ENCODE measurements at regions not wholly inside any gene's neighbourhood (a gene's known extent, or its start where the extent isn't known, plus 50 kb on each side); places are given as distances from the start of the nearest gene placed in this dataset.
"Not testable (repeated sequence)": the region's sequence is repeated elsewhere in the genome, so short reads cannot be mapped to it uniquely, and the experiment has no call there.

DNA sequence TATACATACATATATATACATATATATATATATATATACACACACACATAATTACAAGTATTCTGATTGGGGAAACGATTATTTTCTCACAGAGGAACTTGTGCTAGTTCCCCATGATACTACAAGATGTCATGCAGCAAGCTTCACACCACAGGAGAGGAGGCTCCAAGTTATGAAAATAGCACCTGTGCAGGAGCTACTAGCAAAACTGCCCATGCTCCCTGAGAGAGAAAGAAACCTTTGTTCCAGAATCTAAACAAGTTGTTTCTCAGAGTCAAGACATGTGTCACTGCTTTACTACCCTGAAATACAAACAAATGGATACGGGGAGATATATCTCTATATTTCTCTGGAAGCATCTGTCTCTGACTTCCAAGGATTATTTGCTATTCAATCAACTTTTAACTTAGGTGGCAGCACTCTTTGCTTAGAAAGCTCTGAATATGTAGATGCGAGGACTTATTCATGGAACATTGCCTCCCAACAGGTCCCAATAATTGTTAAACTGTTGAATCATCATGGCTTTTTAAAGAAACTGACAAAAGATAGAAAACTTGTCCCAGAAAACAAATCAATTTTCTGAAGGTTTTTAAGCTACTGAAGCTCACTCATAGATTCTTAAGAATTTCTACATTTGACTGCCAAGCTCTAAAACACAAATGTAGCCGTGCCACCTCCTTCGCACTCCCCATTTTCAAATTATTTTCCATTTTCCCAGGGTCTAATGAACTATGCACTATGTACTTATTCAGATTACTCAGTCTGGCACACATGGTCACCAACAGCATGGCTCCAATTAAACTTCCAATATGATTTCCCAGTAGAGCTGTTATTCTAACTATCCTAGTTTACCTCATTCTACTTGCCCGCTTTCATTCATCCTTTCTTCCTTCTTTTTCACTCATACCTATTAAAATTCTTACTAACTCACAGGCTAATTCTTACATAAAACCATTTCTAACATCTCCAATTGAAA, 929.1 kb downstream of the LTN1 start:
- 90 to 95% methylated on average over 4 to 6 of the region's 6 CpGs for WGBS, 2 experiments (ENCODE audit: insufficient coverage in 1 of 2, insufficient read length in 1 of 2)
- no peaks in the 10 kb centered on the region for H3K36me3 ChIP-seq (ENCODE audit: control insufficient read depth, insufficient read depth, low read length)
- H3K4me3 Mint-ChIP-seq, result no peak overlapping the region
- no peak for DNase-seq
- TF ChIP-seq, protein P1, sequence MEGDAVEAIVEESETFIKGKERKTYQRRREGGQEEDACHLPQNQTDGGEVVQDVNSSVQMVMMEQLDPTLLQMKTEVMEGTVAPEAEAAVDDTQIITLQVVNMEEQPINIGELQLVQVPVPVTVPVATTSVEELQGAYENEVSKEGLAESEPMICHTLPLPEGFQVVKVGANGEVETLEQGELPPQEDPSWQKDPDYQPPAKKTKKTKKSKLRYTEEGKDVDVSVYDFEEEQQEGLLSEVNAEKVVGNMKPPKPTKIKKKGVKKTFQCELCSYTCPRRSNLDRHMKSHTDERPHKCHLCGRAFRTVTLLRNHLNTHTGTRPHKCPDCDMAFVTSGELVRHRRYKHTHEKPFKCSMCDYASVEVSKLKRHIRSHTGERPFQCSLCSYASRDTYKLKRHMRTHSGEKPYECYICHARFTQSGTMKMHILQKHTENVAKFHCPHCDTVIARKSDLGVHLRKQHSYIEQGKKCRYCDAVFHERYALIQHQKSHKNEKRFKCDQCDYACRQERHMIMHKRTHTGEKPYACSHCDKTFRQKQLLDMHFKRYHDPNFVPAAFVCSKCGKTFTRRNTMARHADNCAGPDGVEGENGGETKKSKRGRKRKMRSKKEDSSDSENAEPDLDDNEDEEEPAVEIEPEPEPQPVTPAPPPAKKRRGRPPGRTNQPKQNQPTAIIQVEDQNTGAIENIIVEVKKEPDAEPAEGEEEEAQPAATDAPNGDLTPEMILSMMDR (conservative IDR thresholded peaks at IDR 0.05), result no peak
- H3K4me1 Mint-ChIP-seq, result peaks cover 2% of the 10 kb centered on the region
- peaks cover 10% of the 10 kb centered on the region for H3K9me3 Mint-ChIP-seq
- no peaks in the 10 kb centered on the region for H3K27me3 ChIP-seq (ENCODE audit: control insufficient read depth, insufficient read depth, low read length, poor library complexity, severe bottlenecking)
- H3K27me3 Mint-ChIP-seq (ENCODE audit: insufficient read depth), result no peaks in the 10 kb centered on the region
- H3K36me3 Mint-ChIP-seq (ENCODE audit: low read depth), result peaks cover 10% of the 10 kb centered on the region
- H3K9ac ChIP-seq (ENCODE audit: extremely low read depth, low read length, poor library complexity, severe bottlenecking), result no peak overlapping the region
- H3K27ac Mint-ChIP-seq, result no peak overlapping the region
- H3K4me1 ChIP-seq (ENCODE audit: control insufficient read depth, insufficient read depth, low read length), result no peaks in the 10 kb centered on the region
- no peak overlapping the region for H3K4me3 ChIP-seq (ENCODE audit: low read length)
- H3K9me3 ChIP-seq (ENCODE audit: control insufficient read depth, low read length), result no peaks in the 10 kb centered on the region
- no peak overlapping the region for H3K27ac ChIP-seq (ENCODE audit: low read depth, low read length)

DNA sequence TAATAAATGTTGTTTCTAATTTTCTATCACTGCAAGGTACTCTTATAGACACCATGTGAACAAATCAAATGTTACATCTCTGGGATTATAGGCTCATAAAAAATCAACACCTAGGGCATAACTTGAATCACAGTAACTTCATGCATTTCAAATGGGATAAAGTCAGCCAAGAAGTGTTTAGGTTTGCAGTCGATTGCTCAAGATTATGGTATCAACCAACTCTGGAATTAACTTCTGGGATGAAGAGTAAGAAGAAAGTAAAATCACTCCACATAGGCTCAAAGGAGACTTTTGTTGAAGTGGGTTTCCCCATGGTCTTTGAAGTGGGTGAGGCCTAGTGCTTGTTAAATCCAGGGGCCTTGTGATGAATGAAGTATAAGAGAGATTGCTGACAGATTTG, 939.7 kb downstream of the LTN1 start:
- not testable (repeated sequence) for H3K9me3 ChIP-seq (ENCODE audit: control insufficient read depth, low read length); H3K4me3 Mint-ChIP-seq; H3K27me3 Mint-ChIP-seq (ENCODE audit: insufficient read depth); H3K4me1 ChIP-seq (ENCODE audit: control insufficient read depth, insufficient read depth, low read length); H3K9ac ChIP-seq (ENCODE audit: extremely low read depth, low read length, poor library complexity, severe bottlenecking); H3K27me3 ChIP-seq (ENCODE audit: control insufficient read depth, insufficient read depth, low read length, poor library complexity, severe bottlenecking); DNase-seq; H3K9me3 Mint-ChIP-seq; H3K36me3 Mint-ChIP-seq (ENCODE audit: low read depth); H3K4me3 ChIP-seq (ENCODE audit: low read length); H3K36me3 ChIP-seq (ENCODE audit: control insufficient read depth, insufficient read depth, low read length); H3K27ac ChIP-seq (ENCODE audit: low read depth, low read length)
- WGBS, 2 experiments (ENCODE audit: insufficient coverage in 1 of 2, insufficient read length in 1 of 2), result 93% methylated on average over 1 of the region's 1 CpG; no CpG with 5 or more reads in 1 of the 2 experiments
- H3K27ac Mint-ChIP-seq, result peak overlapping the region; percentile 82
- H3K4me1 Mint-ChIP-seq, result peaks cover 26% of the 10 kb centered on the region

DNA sequence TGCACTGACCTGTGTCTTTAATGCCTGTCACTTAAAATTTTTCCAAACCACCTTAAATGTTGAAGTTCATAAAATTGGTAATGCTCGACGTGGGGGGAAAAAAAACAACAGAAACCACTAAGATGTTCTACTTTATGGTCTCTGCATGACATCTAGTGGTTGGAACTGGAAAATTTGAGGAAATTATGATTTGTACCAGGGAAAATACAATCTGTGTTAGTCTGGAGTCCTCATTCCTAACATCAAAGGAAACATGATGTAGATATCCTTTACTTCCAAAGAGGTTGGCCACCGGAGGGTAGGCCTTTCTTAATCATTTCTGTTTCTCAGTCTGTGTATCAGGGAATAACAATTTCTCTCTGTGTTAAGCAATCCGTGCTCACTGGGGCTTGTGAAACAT, 941.0 kb downstream of the LTN1 start:
- not testable (repeated sequence) for H3K27ac Mint-ChIP-seq; DNase-seq; H3K27ac ChIP-seq (ENCODE audit: low read depth, low read length); H3K4me3 ChIP-seq (ENCODE audit: low read length); H3K36me3 ChIP-seq (ENCODE audit: control insufficient read depth, insufficient read depth, low read length); H3K4me3 Mint-ChIP-seq; H3K4me1 ChIP-seq (ENCODE audit: control insufficient read depth, insufficient read depth, low read length); H3K9me3 ChIP-seq (ENCODE audit: control insufficient read depth, low read length); H3K27me3 ChIP-seq (ENCODE audit: control insufficient read depth, insufficient read depth, low read length, poor library complexity, severe bottlenecking); H3K9me3 Mint-ChIP-seq; H3K9ac ChIP-seq (ENCODE audit: extremely low read depth, low read length, poor library complexity, severe bottlenecking); H3K36me3 Mint-ChIP-seq (ENCODE audit: low read depth); H3K27me3 Mint-ChIP-seq (ENCODE audit: insufficient read depth)
- TF ChIP-seq, protein P1 (conservative IDR thresholded peaks at IDR 0.05), result peak; percentile 73
- H3K4me1 Mint-ChIP-seq, result peaks cover 27% of the 10 kb centered on the region
- WGBS, 2 experiments (ENCODE audit: insufficient coverage in 1 of 2, insufficient read length in 1 of 2), result 74% methylated on average over 4 of the region's 4 CpGs; no CpG with 5 or more reads in 1 of the 2 experiments

DNA sequence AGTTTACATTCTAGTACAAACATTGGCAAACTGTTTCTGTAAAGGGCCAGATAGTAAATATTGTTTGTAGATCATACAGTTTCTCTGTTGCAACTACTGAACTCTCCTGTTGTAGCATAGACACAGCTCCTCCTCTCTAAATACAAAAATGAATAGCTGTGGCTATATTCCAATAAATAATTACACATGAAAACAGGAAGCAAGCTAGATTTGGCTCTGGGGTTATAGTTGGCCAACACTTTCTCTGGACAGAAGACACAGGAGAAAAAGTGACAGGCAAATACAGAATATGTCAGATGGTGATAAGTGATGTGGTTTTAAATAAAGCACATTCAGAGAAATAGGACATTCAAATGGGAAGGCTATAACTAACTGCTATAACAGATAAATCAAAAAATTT, 957.0 kb downstream of the LTN1 start:
- H3K27ac ChIP-seq (ENCODE audit: low read depth, low read length); H3K27me3 Mint-ChIP-seq (ENCODE audit: insufficient read depth); H3K27me3 ChIP-seq (ENCODE audit: control insufficient read depth, insufficient read depth, low read length, poor library complexity, severe bottlenecking); DNase-seq; H3K9me3 ChIP-seq (ENCODE audit: control insufficient read depth, low read length); H3K27ac Mint-ChIP-seq; H3K36me3 ChIP-seq (ENCODE audit: control insufficient read depth, insufficient read depth, low read length); H3K4me3 Mint-ChIP-seq; H3K4me3 ChIP-seq (ENCODE audit: low read length); H3K4me1 Mint-ChIP-seq; H3K9ac ChIP-seq (ENCODE audit: extremely low read depth, low read length, poor library complexity, severe bottlenecking); H3K4me1 ChIP-seq (ENCODE audit: control insufficient read depth, insufficient read depth, low read length): not testable (repeated sequence)
- peaks cover 17% of the 10 kb centered on the region for H3K36me3 Mint-ChIP-seq (ENCODE audit: low read depth)
- H3K9me3 Mint-ChIP-seq, result peaks cover 46% of the 10 kb centered on the region

DNA sequence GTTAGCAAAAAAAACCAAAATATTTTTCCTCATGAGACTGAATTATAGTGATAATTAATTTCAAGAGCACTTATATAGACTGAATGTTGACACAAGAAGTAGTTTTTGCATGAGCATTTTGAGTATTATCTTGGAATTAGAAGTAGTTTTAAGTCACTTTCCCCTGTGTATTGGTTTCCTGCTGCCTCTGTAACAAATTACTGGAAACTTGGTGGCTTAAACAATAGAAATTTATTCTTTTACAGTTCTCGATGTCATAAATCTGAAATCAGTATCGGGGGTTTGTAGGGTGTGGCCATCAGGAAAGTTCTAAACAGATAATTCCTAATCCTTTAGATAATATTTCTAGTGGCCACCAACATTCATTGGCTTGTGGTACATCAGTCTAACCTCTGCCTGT, 957.8 kb downstream of the LTN1 start:
- H3K4me3 Mint-ChIP-seq, result not testable (repeated sequence)
- WGBS, 2 experiments (ENCODE audit: insufficient coverage in 1 of 2, insufficient read length in 1 of 2), result 98% methylated on average over 2 of the region's 2 CpGs; no CpG with 5 or more reads in 1 of the 2 experiments
- peaks cover 13% of the 10 kb centered on the region for H3K9me3 ChIP-seq (ENCODE audit: control insufficient read depth, low read length)

More for the DNA sequence above, 957.8 kb downstream of the LTN1 start:
- H3K27me3 ChIP-seq (ENCODE audit: control insufficient read depth, insufficient read depth, low read length, poor library complexity, severe bottlenecking); H3K4me1 ChIP-seq (ENCODE audit: control insufficient read depth, insufficient read depth, low read length); H3K9ac ChIP-seq (ENCODE audit: extremely low read depth, low read length, poor library complexity, severe bottlenecking); H3K4me3 ChIP-seq (ENCODE audit: low read length); H3K27ac ChIP-seq (ENCODE audit: low read depth, low read length); H3K27ac Mint-ChIP-seq; H3K27me3 Mint-ChIP-seq (ENCODE audit: insufficient read depth); DNase-seq; H3K4me1 Mint-ChIP-seq; H3K36me3 ChIP-seq (ENCODE audit: control insufficient read depth, insufficient read depth, low read length): not testable (repeated sequence)
- Mint-ChIP-seq H3K9me3 (peaks cover 49% of the 10 kb centered on the region), H3K36me3 (ENCODE audit: low read depth) (peaks cover 19% of the 10 kb centered on the region)

Data from endodermal cell (in vitro differentiated cells).